Smooth muscle cell (in vitro differentiated cells): ENCODE measurements at regions not wholly inside any gene's neighbourhood (a gene's known extent, or its start where the extent isn't known, plus 50 kb on each side); places are given as distances from the start of the nearest gene placed in this dataset.
"Not testable (repeated sequence)": the region's sequence is repeated elsewhere in the genome, so short reads cannot be mapped to it uniquely, and the experiment has no call there.

Experiments
- DNase-seq: peaks from one replicate; lab custom pipeline; 2025; ENCODE audit not compliant: unreplicated experiment; lab: John Stamatoyannopoulos, UW
- H2AFZ ChIP-seq: fragments of 200-600 bp; sonication (generic); 2 replicates; pipeline ENCODE4 v1.6.0; 2016; ENCODE audit warnings: antibody characterized with exemption, low read depth, mild to moderate bottlenecking
- H3F3A ChIP-seq: fragments of 200-600 bp; sonication (generic); 2 replicates; pipeline ENCODE4 v1.6.0; 2017; ENCODE audit warnings: antibody characterized with exemption, low read depth
- H3K27ac ChIP-seq: fragments of 200-600 bp; sonication (generic); 2 replicates; pipeline ENCODE4 v1.5.1; 2016; ENCODE audit warnings: low read depth, mild to moderate bottlenecking
- H3K27me3 ChIP-seq: fragments of 200-600 bp; sonication (generic); 2 replicates; pipeline ENCODE4 v1.6.1; 2016; ENCODE audit warnings: low read depth, mild to moderate bottlenecking
- H3K36me3 ChIP-seq: fragments of 200-600 bp; sonication (generic); 2 replicates; pipeline ENCODE4 v1.5.1; 2016; ENCODE audit warnings: low read depth
- H3K4me1 ChIP-seq: fragments of 200-600 bp; sonication (generic); 2 replicates; pipeline ENCODE4 v1.5.1; 2016; ENCODE audit warnings: low read depth
- H3K4me2 ChIP-seq: fragments of 200-600 bp; sonication (generic); 2 replicates; pipeline ENCODE4 v1.6.0; 2016; ENCODE audit warnings: mild to moderate bottlenecking
- H3K4me3 ChIP-seq: fragments of 200-600 bp; sonication (generic); 2 replicates; pipeline ENCODE4 v1.5.1; 2016; ENCODE audit warnings: mild to moderate bottlenecking
- H3K79me2 ChIP-seq: fragments of 200-600 bp; sonication (generic); 2 replicates; pipeline ENCODE4 v1.6.0; 2016; ENCODE audit warnings: low read depth, mild to moderate bottlenecking
- H3K9ac ChIP-seq: fragments of 200-600 bp; sonication (generic); 2 replicates; pipeline ENCODE4 v1.6.0; 2016; ENCODE audit warnings: low read depth
- H3K9me3 ChIP-seq: fragments of 200-600 bp; sonication (generic); replicated peaks from 2 replicates; pipeline ENCODE4 v1.5.1; 2016; ENCODE audit warnings: low read depth
- H4K20me1 ChIP-seq: fragments of 200-600 bp; sonication (generic); 2 replicates; pipeline ENCODE4 v1.6.0; 2016; ENCODE audit warnings: low read depth
- WGBS: methylation state at CpG from one replicate; pipeline ENCODE4 v1.1.7; 2016; ENCODE audit warnings: low lambda C conversion rate; 5-methylcytosine and 5-hydroxymethylcytosine counted together
- TF ChIP-seq, protein P1 (sequence below): fragments of 200-600 bp; sonication (generic); IDR thresholded peaks from 2 replicates; pipeline ENCODE4 v1.5.1; 2017; ENCODE audit warnings: borderline replicate concordance, mild to moderate bottlenecking, antibody characterized with exemption; ENCODE audit not compliant: insufficient read depth, poor library complexity, severe bottlenecking

DNA sequence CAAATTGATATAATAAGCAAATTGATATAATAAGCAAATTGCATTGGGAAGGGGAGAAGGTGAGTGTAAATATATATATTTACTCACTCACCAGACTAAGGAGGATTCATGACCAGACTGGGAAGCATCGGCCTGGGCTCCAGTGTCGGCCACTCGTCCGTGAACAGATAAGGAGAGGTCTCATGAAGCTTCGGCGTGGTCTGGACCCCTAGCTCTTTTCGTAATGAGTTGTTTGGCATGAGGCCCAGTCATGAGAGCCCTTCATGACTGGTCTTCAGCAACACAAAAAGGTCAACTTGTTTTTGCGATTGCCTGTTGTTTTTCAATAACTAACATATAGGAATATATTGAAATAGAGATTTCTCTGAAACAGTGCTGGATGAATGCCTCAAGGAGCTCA is 222.9 kb upstream of the KCNK2 start:
- TF ChIP-seq, protein P1, sequence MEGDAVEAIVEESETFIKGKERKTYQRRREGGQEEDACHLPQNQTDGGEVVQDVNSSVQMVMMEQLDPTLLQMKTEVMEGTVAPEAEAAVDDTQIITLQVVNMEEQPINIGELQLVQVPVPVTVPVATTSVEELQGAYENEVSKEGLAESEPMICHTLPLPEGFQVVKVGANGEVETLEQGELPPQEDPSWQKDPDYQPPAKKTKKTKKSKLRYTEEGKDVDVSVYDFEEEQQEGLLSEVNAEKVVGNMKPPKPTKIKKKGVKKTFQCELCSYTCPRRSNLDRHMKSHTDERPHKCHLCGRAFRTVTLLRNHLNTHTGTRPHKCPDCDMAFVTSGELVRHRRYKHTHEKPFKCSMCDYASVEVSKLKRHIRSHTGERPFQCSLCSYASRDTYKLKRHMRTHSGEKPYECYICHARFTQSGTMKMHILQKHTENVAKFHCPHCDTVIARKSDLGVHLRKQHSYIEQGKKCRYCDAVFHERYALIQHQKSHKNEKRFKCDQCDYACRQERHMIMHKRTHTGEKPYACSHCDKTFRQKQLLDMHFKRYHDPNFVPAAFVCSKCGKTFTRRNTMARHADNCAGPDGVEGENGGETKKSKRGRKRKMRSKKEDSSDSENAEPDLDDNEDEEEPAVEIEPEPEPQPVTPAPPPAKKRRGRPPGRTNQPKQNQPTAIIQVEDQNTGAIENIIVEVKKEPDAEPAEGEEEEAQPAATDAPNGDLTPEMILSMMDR = no peak
- no peak overlapping the region for H2AFZ ChIP-seq

GRCh38 chr1:214861615-214862014 is 220.9 kb upstream of the KCNK2 start:
- TF ChIP-seq, protein P1 = no peak
- no peak for DNase-seq
- Histone ChIP-seq H3K27me3 (no peaks in the 10 kb centered on the region), H3F3A (no peaks in the 10 kb centered on the region), H3K36me3 (no peaks in the 10 kb centered on the region), H3K4me3 (no peak overlapping the region), H3K27ac (no peak overlapping the region), H3K4me2 (no peak overlapping the region), H3K4me1 (no peaks in the 10 kb centered on the region), H2AFZ (no peak overlapping the region), H3K79me2 (no peaks in the 10 kb centered on the region), H4K20me1 (no peaks in the 10 kb centered on the region), H3K9ac (no peak overlapping the region), H3K9me3 (no peaks in the 10 kb centered on the region)
- 66% methylated on average over 2 of the region's 2 CpGs for WGBS

More for the DNA sequence above, 222.9 kb upstream of the KCNK2 start:
- 83% methylated on average over 8 of the region's 8 CpGs for WGBS
- Histone ChIP-seq H3K9me3 (no peaks in the 10 kb centered on the region), H3K4me3 (no peak overlapping the region), H3K79me2 (no peaks in the 10 kb centered on the region), H3F3A (no peaks in the 10 kb centered on the region), H3K36me3 (no peaks in the 10 kb centered on the region), H3K4me1 (no peaks in the 10 kb centered on the region), H3K27ac (no peak overlapping the region), H3K27me3 (no peaks in the 10 kb centered on the region), H3K9ac (no peak overlapping the region), H4K20me1 (no peaks in the 10 kb centered on the region), H3K4me2 (no peak overlapping the region)
- no peak for DNase-seq

DNA sequence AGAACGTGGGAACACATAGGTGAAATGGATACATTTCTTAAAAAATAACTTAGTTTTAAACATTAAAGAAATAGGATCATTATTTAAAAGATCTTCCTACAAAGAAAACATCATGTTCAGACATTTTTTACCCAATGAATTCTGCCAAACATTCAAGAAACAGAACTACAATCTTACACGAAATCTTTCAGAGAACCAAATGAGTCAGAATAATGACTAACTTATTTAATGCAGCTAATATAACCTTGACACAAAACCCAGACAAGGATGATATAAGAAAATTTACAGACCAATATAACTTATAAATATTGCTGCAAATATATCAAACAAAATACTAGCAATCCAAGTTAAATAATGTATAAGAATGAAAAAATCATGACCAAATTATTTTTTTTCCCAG is 220.1 kb upstream of the KCNK2 start:
- H3K79me2 ChIP-seq = no peaks in the 10 kb centered on the region
- H3K9me3 ChIP-seq = no peaks in the 10 kb centered on the region
- no peak overlapping the region for H2AFZ ChIP-seq
- H3K9ac ChIP-seq = no peak overlapping the region
- no peaks in the 10 kb centered on the region for H4K20me1 ChIP-seq
- TF ChIP-seq, protein P1 = no peak
- H3K4me2 ChIP-seq = no peak overlapping the region
- H3K4me3 ChIP-seq = no peak overlapping the region
- no peaks in the 10 kb centered on the region for H3F3A ChIP-seq
- no peak overlapping the region for H3K27ac ChIP-seq
- no peaks in the 10 kb centered on the region for H3K36me3 ChIP-seq
- H3K4me1 ChIP-seq = no peaks in the 10 kb centered on the region
- H3K27me3 ChIP-seq = no peaks in the 10 kb centered on the region
- 65% methylated on average over 2 of the region's 2 CpGs for WGBS
- DNase-seq = no peak

- TF ChIP-seq, protein P1 = no peak
- Histone ChIP-seq H3K9ac (no peak overlapping the region), H3K79me2 (no peaks in the 10 kb centered on the region), H3K27me3 (no peaks in the 10 kb centered on the region), H3F3A (no peaks in the 10 kb centered on the region), H3K36me3 (no peaks in the 10 kb centered on the region), H3K4me3 (no peak overlapping the region), H4K20me1 (no peaks in the 10 kb centered on the region), H3K4me2 (no peak overlapping the region), H3K4me1 (no peaks in the 10 kb centered on the region), H2AFZ (no peak overlapping the region), H3K9me3 (no peaks in the 10 kb centered on the region), H3K27ac (no peak overlapping the region)
- 71% methylated on average over 3 of the region's 3 CpGs for WGBS
- DNase-seq = no peak
Measured at GRCh38 chr1:214864896-214865688, 217.4 kb upstream of the KCNK2 start.

- H2AFZ ChIP-seq, H3K36me3 ChIP-seq, H3K4me3 ChIP-seq, H4K20me1 ChIP-seq, H3K9me3 ChIP-seq, H3F3A ChIP-seq, DNase-seq, H3K4me1 ChIP-seq, H3K4me2 ChIP-seq, H3K9ac ChIP-seq, H3K27ac ChIP-seq, H3K79me2 ChIP-seq, H3K27me3 ChIP-seq: not testable (repeated sequence)
- WGBS = over 99% methylated on average over 24 of the region's 40 CpGs
Measured at GRCh38 chr1:214870426-214870825, 212.1 kb upstream of the KCNK2 start.
